GM23338 (cell line): ENCODE measurements at regions not wholly inside any gene's neighbourhood (a gene's known extent, or its start where the extent isn't known, plus 50 kb on each side); places are given as distances from the start of the nearest gene placed in this dataset.

ENCODE experiments used
- ATAC-seq: fragments of 200-7000 bp; cut with Tn5 transposase; 3 replicates; pipeline ENCODE4 v1.9.1; 2020
- DNase-seq: peaks from one replicate; pipeline ENCODE4 v3.0.0-alpha.2; 2015; ENCODE audit warnings: low spot score
- H2AFZ ChIP-seq: fragments of 200-600 bp; sonication (generic); 2 replicates; pipeline ENCODE4 v1.8.0; 2016; ENCODE audit warnings: antibody characterized with exemption, mild to moderate bottlenecking, moderate library complexity
- H3F3A ChIP-seq: fragments of 200-600 bp; sonication (generic); replicated peaks from 2 replicates; pipeline ENCODE4 v1.8.0; 2017; ENCODE audit warnings: antibody characterized with exemption, mixed run types, low read depth
- H3K27ac ChIP-seq: fragments of 200-600 bp; sonication (generic); 2 replicates; pipeline ENCODE4 v1.6.1; 2016; ENCODE audit warnings: low read depth
- H3K27me3 ChIP-seq: fragments of 200-600 bp; sonication (generic); 2 replicates; pipeline ENCODE4 v1.8.0; 2016; ENCODE audit warnings: mild to moderate bottlenecking, mixed run types, moderate library complexity; ENCODE audit not compliant: insufficient read depth
- H3K36me3 ChIP-seq: fragments of 200-600 bp; sonication (generic); 2 replicates; pipeline ENCODE4 v1.8.0; 2016; ENCODE audit warnings: mild to moderate bottlenecking; ENCODE audit not compliant: insufficient read depth
- H3K4me1 ChIP-seq: fragments of 200-600 bp; sonication (generic); 2 replicates; pipeline ENCODE4 v1.8.0; 2016; ENCODE audit warnings: mild to moderate bottlenecking, moderate library complexity; ENCODE audit not compliant: insufficient read depth
- H3K4me2 ChIP-seq: fragments of 200-600 bp; sonication (generic); 2 replicates; pipeline ENCODE4 v1.7.1; 2017; ENCODE audit warnings: mixed run types
- H3K4me3 ChIP-seq: fragments of 200-600 bp; sonication (generic); 2 replicates; pipeline ENCODE4 v1.6.1; 2016; ENCODE audit warnings: mixed run types
- H3K79me2 ChIP-seq: fragments of 200-600 bp; sonication (generic); replicated peaks from 2 replicates; pipeline ENCODE4 v1.8.0; 2017; ENCODE audit warnings: mild to moderate bottlenecking; ENCODE audit not compliant: insufficient read depth
- H3K9me2 ChIP-seq: fragments of 200-600 bp; sonication (generic); 2 replicates; pipeline ENCODE4 v1.8.0; 2017; ENCODE audit not compliant: insufficient read depth
- H4K20me1 ChIP-seq: fragments of 200-600 bp; sonication (generic); replicated peaks from 2 replicates; pipeline ENCODE4 v1.8.0; 2017; ENCODE audit warnings: mild to moderate bottlenecking; ENCODE audit not compliant: insufficient read depth
- H3K27ac Mint-ChIP-seq: 2 replicates; pipeline ENCODE4 v1.8.0; 2020; ENCODE audit warnings: inconsistent platforms, mild to moderate bottlenecking, moderate library complexity, mixed read lengths
- H3K27me3 Mint-ChIP-seq: 3 replicates; pipeline ENCODE4 v1.8.0; 2022; ENCODE audit warnings: low read depth, mild to moderate bottlenecking, moderate library complexity, mixed read lengths, inconsistent platforms; ENCODE audit not compliant: insufficient read depth, poor library complexity
- H3K36me3 Mint-ChIP-seq: 3 replicates; pipeline ENCODE4 v1.8.0; 2021; ENCODE audit warnings: low read depth, mild to moderate bottlenecking, inconsistent platforms, moderate library complexity, mixed read lengths
- H3K4me1 Mint-ChIP-seq: 3 replicates; pipeline ENCODE4 v1.8.0; 2020; ENCODE audit warnings: mild to moderate bottlenecking, inconsistent platforms, mixed read lengths
- H3K4me3 Mint-ChIP-seq: 3 replicates; pipeline ENCODE4 v1.8.0; 2021; ENCODE audit warnings: moderate library complexity, mild to moderate bottlenecking, inconsistent platforms, mixed read lengths
- H3K9me3 Mint-ChIP-seq: 3 replicates; pipeline ENCODE4 v1.8.0; 2020; ENCODE audit warnings: moderate library complexity, mild to moderate bottlenecking, inconsistent platforms, mixed read lengths
- CREB1 ChIP-seq: fragments of 250-450 bp; sonication (Bioruptor Pico); IDR thresholded peaks from 2 replicates; pipeline ENCODE4 v1.5.0; 2020; ENCODE audit warnings: low read depth, mild to moderate bottlenecking, moderate library complexity
- EZH2 ChIP-seq: fragments of 200-600 bp; sonication (generic); IDR thresholded peaks from one replicate; pipeline ENCODE4 v1.8.0; 2017; ENCODE audit warnings: antibody characterized with exemption, mild to moderate bottlenecking, low read depth; ENCODE audit not compliant: unreplicated experiment
- EZH2phosphoT487 ChIP-seq: fragments of 200-600 bp; sonication (generic); IDR thresholded peaks from one replicate; pipeline ENCODE4 v1.8.1; 2018; ENCODE audit warnings: antibody characterized with exemption; ENCODE audit not compliant: unreplicated experiment
- REST ChIP-seq: IDR thresholded peaks from one replicate; pipeline ENCODE4 v1.6.1; 2018; ENCODE audit warnings: antibody characterized with exemption; ENCODE audit not compliant: unreplicated experiment
- ZNF114 ChIP-seq: fragments of 250-450 bp; sonication (Bioruptor Pico); IDR thresholded peaks from 2 replicates; pipeline ENCODE4 v1.5.0; 2020; ENCODE audit warnings: mild to moderate bottlenecking, moderate library complexity
- ZNF331 ChIP-seq: fragments of 250-450 bp; sonication (Bioruptor Pico); IDR thresholded peaks from 2 replicates; pipeline ENCODE4 v1.5.0; 2020; ENCODE audit warnings: low read depth, mild to moderate bottlenecking, moderate library complexity
- TF ChIP-seq, protein P1 (sequence below): fragments of 250-450 bp; sonication (Bioruptor Pico); IDR thresholded peaks from 2 replicates; pipeline ENCODE4 v1.5.0; 2020; ENCODE audit warnings: mild to moderate bottlenecking, moderate library complexity

- TF ChIP-seq, protein P1, sequence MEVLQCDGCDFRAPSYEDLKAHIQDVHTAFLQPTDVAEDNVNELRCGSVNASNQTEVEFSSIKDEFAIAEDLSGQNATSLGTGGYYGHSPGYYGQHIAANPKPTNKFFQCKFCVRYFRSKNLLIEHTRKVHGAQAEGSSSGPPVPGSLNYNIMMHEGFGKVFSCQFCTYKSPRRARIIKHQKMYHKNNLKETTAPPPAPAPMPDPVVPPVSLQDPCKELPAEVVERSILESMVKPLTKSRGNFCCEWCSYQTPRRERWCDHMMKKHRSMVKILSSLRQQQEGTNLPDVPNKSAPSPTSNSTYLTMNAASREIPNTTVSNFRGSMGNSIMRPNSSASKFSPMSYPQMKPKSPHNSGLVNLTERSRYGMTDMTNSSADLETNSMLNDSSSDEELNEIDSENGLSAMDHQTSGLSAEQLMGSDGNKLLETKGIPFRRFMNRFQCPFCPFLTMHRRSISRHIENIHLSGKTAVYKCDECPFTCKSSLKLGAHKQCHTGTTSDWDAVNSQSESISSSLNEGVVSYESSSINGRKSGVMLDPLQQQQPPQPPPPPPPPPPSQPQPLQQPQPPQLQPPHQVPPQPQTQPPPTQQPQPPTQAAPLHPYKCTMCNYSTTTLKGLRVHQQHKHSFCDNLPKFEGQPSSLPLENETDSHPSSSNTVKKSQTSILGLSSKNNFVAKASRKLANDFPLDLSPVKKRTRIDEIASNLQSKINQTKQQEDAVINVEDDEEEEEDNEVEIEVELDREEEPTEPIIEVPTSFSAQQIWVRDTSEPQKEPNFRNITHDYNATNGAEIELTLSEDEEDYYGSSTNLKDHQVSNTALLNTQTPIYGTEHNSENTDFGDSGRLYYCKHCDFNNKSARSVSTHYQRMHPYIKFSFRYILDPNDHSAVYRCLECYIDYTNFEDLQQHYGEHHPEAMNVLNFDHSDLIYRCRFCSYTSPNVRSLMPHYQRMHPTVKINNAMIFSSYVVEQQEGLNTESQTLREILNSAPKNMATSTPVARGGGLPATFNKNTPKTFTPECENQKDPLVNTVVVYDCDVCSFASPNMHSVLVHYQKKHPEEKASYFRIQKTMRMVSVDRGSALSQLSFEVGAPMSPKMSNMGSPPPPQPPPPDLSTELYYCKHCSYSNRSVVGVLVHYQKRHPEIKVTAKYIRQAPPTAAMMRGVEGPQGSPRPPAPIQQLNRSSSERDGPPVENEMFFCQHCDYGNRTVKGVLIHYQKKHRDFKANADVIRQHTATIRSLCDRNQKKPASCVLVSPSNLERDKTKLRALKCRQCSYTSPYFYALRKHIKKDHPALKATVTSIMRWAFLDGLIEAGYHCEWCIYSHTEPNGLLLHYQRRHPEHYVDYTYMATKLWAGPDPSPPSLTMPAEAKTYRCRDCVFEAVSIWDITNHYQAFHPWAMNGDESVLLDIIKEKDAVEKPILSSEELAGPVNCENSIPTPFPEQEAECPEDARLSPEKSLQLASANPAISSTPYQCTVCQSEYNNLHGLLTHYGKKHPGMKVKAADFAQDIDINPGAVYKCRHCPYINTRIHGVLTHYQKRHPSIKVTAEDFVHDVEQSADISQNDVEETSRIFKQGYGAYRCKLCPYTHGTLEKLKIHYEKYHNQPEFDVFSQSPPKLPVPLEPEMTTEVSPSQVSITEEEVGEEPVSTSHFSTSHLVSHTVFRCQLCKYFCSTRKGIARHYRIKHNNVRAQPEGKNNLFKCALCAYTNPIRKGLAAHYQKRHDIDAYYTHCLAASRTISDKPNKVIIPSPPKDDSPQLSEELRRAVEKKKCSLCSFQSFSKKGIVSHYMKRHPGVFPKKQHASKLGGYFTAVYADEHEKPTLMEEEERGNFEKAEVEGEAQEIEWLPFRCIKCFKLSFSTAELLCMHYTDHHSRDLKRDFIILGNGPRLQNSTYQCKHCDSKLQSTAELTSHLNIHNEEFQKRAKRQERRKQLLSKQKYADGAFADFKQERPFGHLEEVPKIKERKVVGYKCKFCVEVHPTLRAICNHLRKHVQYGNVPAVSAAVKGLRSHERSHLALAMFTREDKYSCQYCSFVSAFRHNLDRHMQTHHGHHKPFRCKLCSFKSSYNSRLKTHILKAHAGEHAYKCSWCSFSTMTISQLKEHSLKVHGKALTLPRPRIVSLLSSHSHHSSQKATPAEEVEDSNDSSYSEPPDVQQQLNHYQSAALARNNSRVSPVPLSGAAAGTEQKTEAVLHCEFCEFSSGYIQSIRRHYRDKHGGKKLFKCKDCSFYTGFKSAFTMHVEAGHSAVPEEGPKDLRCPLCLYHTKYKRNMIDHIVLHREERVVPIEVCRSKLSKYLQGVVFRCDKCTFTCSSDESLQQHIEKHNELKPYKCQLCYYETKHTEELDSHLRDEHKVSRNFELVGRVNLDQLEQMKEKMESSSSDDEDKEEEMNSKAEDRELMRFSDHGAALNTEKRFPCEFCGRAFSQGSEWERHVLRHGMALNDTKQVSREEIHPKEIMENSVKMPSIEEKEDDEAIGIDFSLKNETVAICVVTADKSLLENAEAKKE (CRISPR knock-in tag): no peak
- no peak for TF ChIP-seq EZH2
Observed at GRCh38 chr4:129346734-129347133, 250.8 kb downstream of the C4orf33 start (continued).

GRCh38 chr4:129350834-129351721 lies 255.1 kb downstream of the C4orf33 start:
- DNase-seq (no peak), ATAC-seq (no peak)
- peak overlapping the region; percentile 49; the same call in 1 of the 2 replicates for H2AFZ ChIP-seq
- no peaks in the 10 kb centered on the region for H3F3A ChIP-seq
- H3K27ac ChIP-seq: no peak overlapping the region
- H3K4me3 ChIP-seq: no peak overlapping the region
- H4K20me1 ChIP-seq: no peaks in the 10 kb centered on the region
- H3K9me3 Mint-ChIP-seq: no peaks in the 10 kb centered on the region
- no peaks in the 10 kb centered on the region for H3K79me2 ChIP-seq
- H3K4me1 ChIP-seq: no peaks in the 10 kb centered on the region
- no peak overlapping the region for H3K27ac Mint-ChIP-seq
- no peak overlapping the region for H3K4me2 ChIP-seq
- no peaks in the 10 kb centered on the region for H3K9me2 ChIP-seq
- no peaks in the 10 kb centered on the region for H3K27me3 ChIP-seq
- peaks cover 7% of the 10 kb centered on the region; the same call in 1 of the 3 replicates for H3K4me1 Mint-ChIP-seq
- no peaks in the 10 kb centered on the region for H3K36me3 ChIP-seq
- H3K4me3 Mint-ChIP-seq: no peak overlapping the region
- no peaks in the 10 kb centered on the region for H3K27me3 Mint-ChIP-seq
- H3K36me3 Mint-ChIP-seq: no peaks in the 10 kb centered on the region
- TF ChIP-seq CREB1 (no peak), ZNF331 (CRISPR knock-in tag) (no peak), EZH2phosphoT487 (no peak), ZNF114 (no peak), REST (no peak), EZH2 (no peak)
